ENCODE measurements at regions not wholly inside any gene's neighbourhood (a gene's known extent, or its start where the extent isn't known, plus 50 kb on each side); places are given as distances from the start of the nearest gene placed in this dataset.
"Not testable (repeated sequence)": the region's sequence is repeated elsewhere in the genome, so short reads cannot be mapped to it uniquely, and the experiment has no call there.

GRCh38 chr11:29616611-29617010 is 400.2 kb downstream of the KCNA4 start:
- no peak for DNase-seq

- DNase-seq = no peak
These were observed 404.4 kb downstream of the KCNA4 start for GRCh38 chr11:29612423-29612822.

- DNase-seq = no peak
These were observed 410.3 kb downstream of the KCNA4 start for GRCh38 chr11:29606330-29607031.

- DNase-seq = not testable (repeated sequence)
These were observed 416.7 kb downstream of the KCNA4 start for GRCh38 chr11:29600151-29600575.

GRCh38 chr11:29584342-29584741 is 432.5 kb downstream of the KCNA4 start:
- no peak for DNase-seq

- no peak for DNase-seq
These were observed 438.0 kb downstream of the KCNA4 start for GRCh38 chr11:29578806-29579205.

- DNase-seq = no peak
These were observed 452.3 kb downstream of the KCNA4 start for GRCh38 chr11:29564486-29564885.

GRCh38 chr11:29562183-29562582 is 454.6 kb downstream of the KCNA4 start:
- DNase-seq = no peak

GRCh38 chr11:29553990-29554389 is 462.8 kb downstream of the KCNA4 start:
- no peak for DNase-seq

- DNase-seq = no peak
These were observed 478.3 kb downstream of the KCNA4 start for GRCh38 chr11:29538339-29539036.

- no peak for DNase-seq
These were observed 482.0 kb downstream of the KCNA4 start for GRCh38 chr11:29534836-29535235.

- DNase-seq = no peak
These were observed 485.9 kb downstream of the KCNA4 start for GRCh38 chr11:29530961-29531360.

GRCh38 chr11:29527391-29527936 is 489.4 kb downstream of the KCNA4 start:
- DNase-seq = peak; percentile 73

GRCh38 chr11:29518389-29519174 is 498.2 kb downstream of the KCNA4 start:
- DNase-seq = peak; percentile 75

- DNase-seq = no peak
These were observed 505.4 kb downstream of the KCNA4 start for GRCh38 chr11:29511394-29511793.

GRCh38 chr11:29507376-29507775 is 509.5 kb downstream of the KCNA4 start:
- no peak for DNase-seq

GRCh38 chr11:29495676-29496075 is 521.2 kb downstream of the KCNA4 start:
- DNase-seq = no peak

- DNase-seq = no peak
These were observed 525.9 kb downstream of the KCNA4 start for GRCh38 chr11:29490938-29491337.

GRCh38 chr11:29486301-29486700 is 530.5 kb downstream of the KCNA4 start:
- no peak for DNase-seq

- DNase-seq = no peak
These were observed 531.2 kb downstream of the KCNA4 start for GRCh38 chr11:29485641-29486040.

GRCh38 chr11:29484548-29484947 is 532.3 kb downstream of the KCNA4 start:
- no peak for DNase-seq

GRCh38 chr11:29483831-29484230 is 533.0 kb downstream of the KCNA4 start:
- no peak for DNase-seq

- no peak for DNase-seq
These were observed 534.3 kb downstream of the KCNA4 start for GRCh38 chr11:29482510-29482909.

Data from GF-D8 (cell line).